Activated CD4-positive, alpha-beta T cell treated with anti-CD3 and anti-CD28 coated beads, Interleukin-2, amount 10 ng/mL, durations not matched to agents 7 days and 5 days (primary cell): ENCODE measurements at regions not wholly inside any gene's neighbourhood (a gene's known extent, or its start where the extent isn't known, plus 50 kb on each side); places are given as distances from the start of the nearest gene placed in this dataset.

Experiments
- CTCF ChIA-PET: fragments of 350-600 bp; sonication (Branson Sonifier 250); formaldehyde crosslinking; loops from one replicate; lab custom pipeline; 2021; ENCODE audit warnings: antibody characterized with exemption; lab: Charles Lee
- POLR2A ChIA-PET: fragments of 350-600 bp; sonication (Branson Sonifier 250); formaldehyde crosslinking; loops from one replicate; lab custom pipeline; 2021; ENCODE audit warnings: antibody characterized with exemption; lab: Charles Lee
- DNase-seq: peaks from one replicate; pipeline ENCODE4 v3.0.0-alpha.2; 2020
- H3K27ac Mint-ChIP-seq: one replicate; pipeline ENCODE4 v1.8.0; 2021; ENCODE audit warnings: mild to moderate bottlenecking, moderate library complexity, mixed read lengths
- H3K27me3 Mint-ChIP-seq: one replicate; pipeline ENCODE4 v1.8.0; 2021; ENCODE audit warnings: mixed read lengths
- H3K36me3 Mint-ChIP-seq: one replicate; pipeline ENCODE4 v1.8.0; 2021; ENCODE audit warnings: low read depth, mixed read lengths
- H3K4me1 Mint-ChIP-seq: one replicate; pipeline ENCODE4 v1.8.0; 2021; ENCODE audit warnings: mixed read lengths
- H3K4me3 Mint-ChIP-seq: one replicate; pipeline ENCODE4 v1.8.0; 2021; ENCODE audit warnings: mild to moderate bottlenecking, moderate library complexity, mixed read lengths
- H3K9me3 Mint-ChIP-seq: one replicate; pipeline ENCODE4 v1.8.0; 2021; ENCODE audit warnings: mixed read lengths

DNA sequence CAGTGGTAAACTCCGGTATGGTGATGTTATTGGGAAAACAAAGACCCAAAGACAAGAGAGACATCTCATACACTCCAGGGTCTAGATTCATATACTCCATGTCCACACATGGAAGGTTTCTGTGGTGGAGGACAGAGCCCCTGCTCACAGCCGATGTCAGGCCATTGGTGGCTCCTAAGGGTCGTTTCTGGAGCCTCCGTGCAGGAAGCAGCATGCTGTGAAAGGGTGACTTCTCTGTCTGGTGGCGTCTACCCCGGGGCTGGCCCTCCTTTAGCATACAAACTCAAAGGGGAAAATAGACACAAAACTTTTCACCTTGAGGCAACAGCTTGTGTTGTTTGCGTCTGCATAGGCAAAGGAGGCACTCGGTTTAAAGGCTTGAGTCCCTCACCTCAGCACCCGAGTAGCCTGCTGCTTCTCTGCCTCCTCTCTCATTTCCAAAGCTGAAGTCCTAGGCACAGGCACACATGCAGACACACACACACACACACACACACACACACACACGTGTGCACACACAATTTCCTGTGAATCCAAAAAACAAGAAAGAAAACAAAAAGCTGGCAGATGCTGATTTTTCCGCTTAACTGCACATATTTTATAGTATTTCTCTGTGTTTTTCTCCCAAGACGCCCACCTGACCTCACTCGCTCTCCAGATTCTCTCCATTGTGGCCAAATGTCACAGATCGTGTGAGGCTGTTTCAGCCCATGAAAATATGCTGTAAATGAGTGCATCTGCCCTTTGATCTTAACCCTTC lies 601.4 kb upstream of the MGMT start:
- ChIA-PET POLR2A (no interaction called here), CTCF (interaction anchor here (1.2 kb wide), 1 partner anchor 395 kb away, joined by 3 read pairs; no protein-coding TSS in a partner anchor)
- Mint-ChIP-seq H3K4me3 (no peak overlapping the region), H3K9me3 (no peaks in the 10 kb centered on the region), H3K4me1 (no peaks in the 10 kb centered on the region), H3K27me3 (no peaks in the 10 kb centered on the region), H3K27ac (no peak overlapping the region), H3K36me3 (no peaks in the 10 kb centered on the region)
- no peak for DNase-seq

DNA sequence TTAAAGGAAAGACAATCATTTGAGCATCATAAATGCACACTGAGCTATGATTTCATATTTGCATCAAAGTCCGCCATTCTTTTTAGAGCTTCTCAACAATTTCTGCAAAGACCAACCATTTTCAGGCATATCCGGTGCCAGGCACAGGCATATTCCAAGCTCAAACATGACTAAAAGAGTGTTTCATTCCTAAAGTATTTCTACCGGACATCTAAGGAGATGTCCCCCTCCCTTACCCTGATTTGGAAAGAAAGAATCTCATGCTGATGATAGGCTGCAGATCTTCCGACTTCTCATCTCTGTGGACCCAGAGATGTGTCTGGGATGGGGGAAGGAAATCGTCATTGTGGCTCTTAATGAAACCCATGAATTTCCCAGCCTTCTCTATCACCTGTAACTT lies 600.5 kb upstream of the MGMT start:
- no peaks in the 10 kb centered on the region for H3K36me3 Mint-ChIP-seq
- no peak overlapping the region for H3K27ac Mint-ChIP-seq
- no peak for DNase-seq
- H3K27me3 Mint-ChIP-seq: no peaks in the 10 kb centered on the region
- H3K4me3 Mint-ChIP-seq: no peak overlapping the region
- no peaks in the 10 kb centered on the region for H3K9me3 Mint-ChIP-seq
- CTCF ChIA-PET: interaction anchor here (1.2 kb wide), 1 partner anchor 394 kb away, joined by 3 read pairs; no protein-coding TSS in a partner anchor
- no peaks in the 10 kb centered on the region for H3K4me1 Mint-ChIP-seq
- POLR2A ChIA-PET: no interaction called here

GRCh38 chr10:128867210-128867609 lies 599.8 kb upstream of the MGMT start:
- no peaks in the 10 kb centered on the region for H3K4me1 Mint-ChIP-seq
- H3K36me3 Mint-ChIP-seq: no peaks in the 10 kb centered on the region
- ChIA-PET POLR2A (no interaction called here), CTCF (no interaction called here)
- no peaks in the 10 kb centered on the region for H3K9me3 Mint-ChIP-seq
- no peaks in the 10 kb centered on the region for H3K27me3 Mint-ChIP-seq
- no peak overlapping the region for H3K4me3 Mint-ChIP-seq
- no peak overlapping the region for H3K27ac Mint-ChIP-seq
- DNase-seq: no peak

- Mint-ChIP-seq H3K4me1 (no peaks in the 10 kb centered on the region), H3K36me3 (no peaks in the 10 kb centered on the region), H3K27ac (no peak overlapping the region), H3K4me3 (no peak overlapping the region), H3K27me3 (no peaks in the 10 kb centered on the region), H3K9me3 (no peaks in the 10 kb centered on the region)
- DNase-seq: no peak
- ChIA-PET POLR2A (no interaction called here), CTCF (no interaction called here)
These were observed 599.2 kb upstream of the MGMT start for GRCh38 chr10:128867819-128868218.

- no peak overlapping the region for H3K4me3 Mint-ChIP-seq
- DNase-seq: no peak
- ChIA-PET POLR2A (no interaction called here), CTCF (no interaction called here)
- no peak overlapping the region for H3K27ac Mint-ChIP-seq
- H3K4me1 Mint-ChIP-seq: no peaks in the 10 kb centered on the region
- H3K27me3 Mint-ChIP-seq: no peaks in the 10 kb centered on the region
- no peaks in the 10 kb centered on the region for H3K36me3 Mint-ChIP-seq
- no peaks in the 10 kb centered on the region for H3K9me3 Mint-ChIP-seq
These were observed 598.6 kb upstream of the MGMT start for GRCh38 chr10:128868481-128868880.

DNA sequence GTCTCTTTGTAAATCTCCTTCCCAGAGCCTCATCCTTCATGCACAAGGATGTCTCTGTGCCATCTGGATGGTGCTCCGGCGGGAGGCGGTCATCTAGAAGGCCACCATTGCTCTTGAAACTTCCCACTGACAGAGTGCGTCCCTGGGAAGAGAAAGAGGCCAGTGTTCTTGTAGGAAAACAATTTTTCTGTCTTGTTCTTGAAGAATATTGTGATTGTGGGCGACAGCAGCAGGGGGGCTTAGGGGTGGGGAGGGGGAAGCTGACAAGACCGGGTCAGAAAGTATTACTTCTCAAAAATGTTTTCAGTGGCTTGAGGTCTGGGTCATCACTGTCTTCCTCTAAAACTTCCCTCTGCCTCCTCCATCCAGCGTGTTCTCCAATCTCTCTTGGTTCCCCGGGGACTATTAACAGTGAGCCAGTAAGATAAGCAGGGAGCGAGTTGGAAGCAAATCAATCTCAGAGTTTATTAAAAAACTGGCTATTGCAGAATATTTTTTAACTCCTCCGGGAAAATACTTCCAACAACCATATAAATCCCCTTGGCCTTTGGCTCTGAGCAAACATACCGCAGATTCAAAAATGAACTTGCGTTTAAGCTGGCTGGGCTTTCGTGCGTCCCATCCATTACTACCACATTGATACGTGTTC lies 597.8 kb upstream of the MGMT start:
- no peaks in the 10 kb centered on the region for H3K27me3 Mint-ChIP-seq
- no peak for DNase-seq
- CTCF ChIA-PET: no interaction called here
- no peaks in the 10 kb centered on the region for H3K36me3 Mint-ChIP-seq
- H3K4me3 Mint-ChIP-seq: no peak overlapping the region
- POLR2A ChIA-PET: no interaction called here
- H3K9me3 Mint-ChIP-seq: no peaks in the 10 kb centered on the region
- H3K4me1 Mint-ChIP-seq: no peaks in the 10 kb centered on the region
- no peak overlapping the region for H3K27ac Mint-ChIP-seq

GRCh38 chr10:128870830-128871597 lies 596.0 kb upstream of the MGMT start:
- Mint-ChIP-seq H3K27ac (no peak overlapping the region), H3K36me3 (no peaks in the 10 kb centered on the region), H3K4me3 (no peak overlapping the region), H3K9me3 (no peaks in the 10 kb centered on the region), H3K27me3 (no peaks in the 10 kb centered on the region), H3K4me1 (no peaks in the 10 kb centered on the region)
- DNase-seq: no peak
- ChIA-PET POLR2A (no interaction called here), CTCF (no interaction called here)

DNA sequence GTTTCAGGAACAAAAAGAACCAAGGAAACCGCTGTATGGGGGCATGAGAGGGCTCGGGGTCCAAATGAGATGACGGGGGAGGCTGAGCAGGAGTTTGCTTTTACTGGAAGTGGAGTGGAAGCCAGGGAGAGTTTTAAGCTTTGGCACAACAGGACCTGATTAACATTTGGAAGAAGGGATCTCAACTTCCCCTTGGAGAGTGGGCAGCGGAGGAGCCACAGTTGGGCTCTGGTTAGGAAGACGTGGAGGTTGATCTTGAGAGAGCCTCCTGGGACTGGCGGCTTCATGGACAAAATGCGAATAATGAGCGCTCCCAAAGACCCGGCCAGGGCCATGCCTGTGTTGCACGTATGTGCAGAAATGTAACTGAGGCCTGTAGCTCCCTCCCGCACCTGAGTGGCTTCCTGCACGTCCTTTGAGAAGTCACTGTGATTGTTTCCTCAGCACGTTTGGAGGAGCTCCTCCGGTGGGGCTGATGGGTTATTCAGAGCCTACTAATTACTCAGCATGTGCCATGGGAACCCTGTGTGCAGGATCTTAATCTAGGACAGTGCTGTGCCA lies 595.3 kb upstream of the MGMT start:
- H3K36me3 Mint-ChIP-seq: no peaks in the 10 kb centered on the region
- H3K27ac Mint-ChIP-seq: no peak overlapping the region
- H3K9me3 Mint-ChIP-seq: no peaks in the 10 kb centered on the region
- H3K27me3 Mint-ChIP-seq: no peaks in the 10 kb centered on the region
- CTCF ChIA-PET: no interaction called here
- POLR2A ChIA-PET: no interaction called here
- H3K4me1 Mint-ChIP-seq: no peaks in the 10 kb centered on the region
- no peak overlapping the region for H3K4me3 Mint-ChIP-seq
- no peak for DNase-seq

DNA sequence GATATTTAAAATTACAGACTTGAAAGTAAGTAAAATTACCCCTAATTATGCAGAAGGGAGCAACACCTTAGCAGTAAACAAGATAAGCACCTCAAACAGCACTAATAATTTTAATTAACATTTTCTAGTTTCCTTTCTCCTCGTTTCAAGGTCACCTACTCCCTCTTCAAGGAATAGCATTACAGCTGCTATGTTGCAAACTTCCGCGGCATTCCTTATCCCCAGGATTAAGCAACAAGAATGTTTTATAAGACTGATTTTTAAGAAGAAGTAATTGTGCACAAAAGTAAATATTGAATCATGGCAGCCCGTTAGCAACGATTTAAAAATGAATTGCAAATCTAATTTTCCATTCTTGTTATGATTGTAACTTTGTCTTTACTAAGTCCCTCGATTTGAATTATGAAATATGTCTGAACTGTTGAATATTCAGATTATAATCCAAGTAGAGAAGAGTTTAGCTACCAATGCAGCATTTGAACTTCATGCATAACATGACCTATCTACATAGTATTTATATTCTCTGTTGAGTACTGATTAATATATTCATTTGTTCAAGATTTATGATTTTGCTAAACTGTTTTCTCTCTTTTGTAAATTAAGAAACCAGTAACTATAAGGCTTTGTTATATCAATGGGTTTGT lies 593.5 kb upstream of the MGMT start:
- Mint-ChIP-seq H3K4me3 (no peak overlapping the region), H3K27me3 (no peaks in the 10 kb centered on the region), H3K36me3 (no peaks in the 10 kb centered on the region), H3K27ac (no peak overlapping the region), H3K4me1 (no peaks in the 10 kb centered on the region), H3K9me3 (no peaks in the 10 kb centered on the region)
- POLR2A ChIA-PET: no interaction called here
- CTCF ChIA-PET: no interaction called here
- DNase-seq: no peak

GRCh38 chr10:128874331-128874730 lies 592.7 kb upstream of the MGMT start:
- no peaks in the 10 kb centered on the region for H3K4me1 Mint-ChIP-seq
- DNase-seq: no peak
- H3K9me3 Mint-ChIP-seq: no peaks in the 10 kb centered on the region
- no peak overlapping the region for H3K27ac Mint-ChIP-seq
- ChIA-PET POLR2A (no interaction called here), CTCF (no interaction called here)
- no peaks in the 10 kb centered on the region for H3K27me3 Mint-ChIP-seq
- no peak overlapping the region for H3K4me3 Mint-ChIP-seq
- H3K36me3 Mint-ChIP-seq: no peaks in the 10 kb centered on the region

DNA sequence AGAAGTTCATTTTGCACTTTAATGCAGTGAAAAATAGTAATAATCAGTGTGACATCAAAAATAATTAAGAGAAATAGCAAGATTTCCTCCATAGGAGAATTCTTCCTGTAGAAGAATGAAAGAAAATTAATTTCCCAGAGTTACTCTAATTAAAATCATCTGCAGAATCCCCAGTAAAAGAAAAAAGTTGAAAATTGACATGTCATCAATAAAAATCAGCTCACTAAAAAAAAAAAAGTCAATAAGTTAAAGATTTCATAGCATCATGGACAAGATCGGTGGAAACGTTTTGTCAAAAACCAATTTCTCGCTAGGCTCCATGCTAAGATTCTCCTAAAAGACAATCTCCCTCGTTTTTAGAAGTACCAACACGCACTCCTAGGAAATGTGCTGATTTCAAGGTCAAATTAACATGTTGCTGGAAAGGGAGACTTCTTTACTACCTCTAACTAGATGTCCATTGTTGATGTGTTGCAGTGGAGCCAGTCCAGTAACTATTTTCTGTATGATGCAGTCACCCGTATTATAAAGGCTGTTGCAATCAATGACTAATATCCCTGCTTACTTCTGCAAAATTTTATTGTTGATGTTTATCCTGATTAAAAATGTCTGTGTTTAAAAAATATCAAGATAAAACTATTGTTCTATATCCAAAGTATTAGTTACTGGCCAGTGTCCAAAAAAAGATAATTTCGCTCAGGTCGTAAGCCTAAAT lies 591.9 kb upstream of the MGMT start:
- DNase-seq: no peak
- ChIA-PET CTCF (no interaction called here), POLR2A (no interaction called here)
- no peaks in the 10 kb centered on the region for H3K4me1 Mint-ChIP-seq
- no peaks in the 10 kb centered on the region for H3K27me3 Mint-ChIP-seq
- no peak overlapping the region for H3K4me3 Mint-ChIP-seq
- H3K27ac Mint-ChIP-seq: no peak overlapping the region
- H3K36me3 Mint-ChIP-seq: no peaks in the 10 kb centered on the region
- no peaks in the 10 kb centered on the region for H3K9me3 Mint-ChIP-seq

- POLR2A ChIA-PET: no interaction called here
- no peak for DNase-seq
- CTCF ChIA-PET: no interaction called here
- Mint-ChIP-seq H3K27ac (no peak overlapping the region), H3K36me3 (no peaks in the 10 kb centered on the region), H3K27me3 (no peaks in the 10 kb centered on the region), H3K4me1 (no peaks in the 10 kb centered on the region), H3K9me3 (no peaks in the 10 kb centered on the region), H3K4me3 (no peak overlapping the region)
These were observed 590.9 kb upstream of the MGMT start for GRCh38 chr10:128875956-128876736.
